Fibroblast of pulmonary artery (primary cell): ENCODE measurements at regions not wholly inside any gene's neighbourhood (a gene's known extent, or its start where the extent isn't known, plus 50 kb on each side); places are given as distances from the start of the nearest gene placed in this dataset.

ENCODE experiments used
- DNase-seq: peaks from one replicate; pipeline ENCODE4 v3.0.0-alpha.2; 2010; ENCODE audit warnings: low read depth
- H3K4me3 ChIP-seq: replicated peaks from 2 replicates; pipeline ENCODE4 v1.5.1; 2011; ENCODE audit warnings: low read depth, mild to moderate bottlenecking, control low read depth, low read length, moderate library complexity
- TF ChIP-seq, protein P1 (sequence below): IDR thresholded peaks from 2 replicates; pipeline ENCODE4 v1.5.1; 2011; ENCODE audit warnings: mild to moderate bottlenecking, control low read depth, low read length, inconsistent platforms; ENCODE audit errors: missing control alignments

GRCh38 chr4:43855283-43855682, 593.3 kb downstream of the KCTD8 start:
- TF ChIP-seq, protein P1, sequence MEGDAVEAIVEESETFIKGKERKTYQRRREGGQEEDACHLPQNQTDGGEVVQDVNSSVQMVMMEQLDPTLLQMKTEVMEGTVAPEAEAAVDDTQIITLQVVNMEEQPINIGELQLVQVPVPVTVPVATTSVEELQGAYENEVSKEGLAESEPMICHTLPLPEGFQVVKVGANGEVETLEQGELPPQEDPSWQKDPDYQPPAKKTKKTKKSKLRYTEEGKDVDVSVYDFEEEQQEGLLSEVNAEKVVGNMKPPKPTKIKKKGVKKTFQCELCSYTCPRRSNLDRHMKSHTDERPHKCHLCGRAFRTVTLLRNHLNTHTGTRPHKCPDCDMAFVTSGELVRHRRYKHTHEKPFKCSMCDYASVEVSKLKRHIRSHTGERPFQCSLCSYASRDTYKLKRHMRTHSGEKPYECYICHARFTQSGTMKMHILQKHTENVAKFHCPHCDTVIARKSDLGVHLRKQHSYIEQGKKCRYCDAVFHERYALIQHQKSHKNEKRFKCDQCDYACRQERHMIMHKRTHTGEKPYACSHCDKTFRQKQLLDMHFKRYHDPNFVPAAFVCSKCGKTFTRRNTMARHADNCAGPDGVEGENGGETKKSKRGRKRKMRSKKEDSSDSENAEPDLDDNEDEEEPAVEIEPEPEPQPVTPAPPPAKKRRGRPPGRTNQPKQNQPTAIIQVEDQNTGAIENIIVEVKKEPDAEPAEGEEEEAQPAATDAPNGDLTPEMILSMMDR = no peak
- no peak overlapping the region for H3K4me3 ChIP-seq
- DNase-seq = no peak

- no peak for DNase-seq
- no peak overlapping the region for H3K4me3 ChIP-seq
- TF ChIP-seq, protein P1 = no peak
Measured at GRCh38 chr4:43864616-43865146, 583.9 kb downstream of the KCTD8 start.

GRCh38 chr4:43867908-43868307, 580.7 kb downstream of the KCTD8 start:
- no peak for DNase-seq
- no peak overlapping the region for H3K4me3 ChIP-seq
- TF ChIP-seq, protein P1 = no peak

DNA sequence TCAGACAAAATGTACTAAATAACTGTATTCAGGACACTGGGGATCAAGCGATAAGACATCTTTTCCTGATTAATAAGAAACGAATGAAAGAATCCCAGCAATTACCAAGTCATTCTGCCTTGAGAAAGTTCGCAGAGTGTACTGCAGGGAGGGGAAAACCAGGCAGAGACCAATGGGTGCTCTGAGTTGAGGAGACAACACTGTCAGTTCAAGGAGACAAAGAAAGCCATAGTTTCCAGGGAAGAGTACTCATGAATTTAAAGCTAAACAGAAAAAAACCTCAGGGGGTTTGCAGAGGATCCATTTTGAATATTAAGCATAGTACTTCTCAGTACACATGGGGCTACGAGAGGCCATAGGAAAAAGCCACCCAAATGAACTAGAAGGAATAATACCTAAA, 573.0 kb downstream of the KCTD8 start:
- DNase-seq = no peak
- TF ChIP-seq, protein P1 = no peak
- no peak overlapping the region for H3K4me3 ChIP-seq

DNA sequence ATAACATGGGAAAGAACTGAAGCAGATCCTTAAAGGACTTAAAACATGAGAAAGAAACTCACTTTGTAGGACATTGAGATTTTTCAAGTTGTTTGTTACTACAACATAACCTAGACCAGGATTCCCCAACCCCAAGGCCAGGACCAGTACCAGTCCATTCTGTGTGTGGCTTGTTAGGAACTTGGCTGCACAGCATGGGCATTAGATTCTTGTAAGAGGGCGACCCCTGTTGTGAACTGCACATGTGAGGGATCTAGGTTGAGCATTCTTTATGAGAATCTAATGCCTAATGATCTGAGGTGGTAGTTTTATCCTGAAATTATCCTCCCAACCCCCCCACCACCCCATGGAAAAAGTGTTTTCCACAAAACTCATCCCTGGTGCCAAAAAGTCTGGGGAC, 566.1 kb downstream of the KCTD8 start:
- TF ChIP-seq, protein P1 = no peak
- no peak for DNase-seq
- H3K4me3 ChIP-seq = no peak overlapping the region

DNA sequence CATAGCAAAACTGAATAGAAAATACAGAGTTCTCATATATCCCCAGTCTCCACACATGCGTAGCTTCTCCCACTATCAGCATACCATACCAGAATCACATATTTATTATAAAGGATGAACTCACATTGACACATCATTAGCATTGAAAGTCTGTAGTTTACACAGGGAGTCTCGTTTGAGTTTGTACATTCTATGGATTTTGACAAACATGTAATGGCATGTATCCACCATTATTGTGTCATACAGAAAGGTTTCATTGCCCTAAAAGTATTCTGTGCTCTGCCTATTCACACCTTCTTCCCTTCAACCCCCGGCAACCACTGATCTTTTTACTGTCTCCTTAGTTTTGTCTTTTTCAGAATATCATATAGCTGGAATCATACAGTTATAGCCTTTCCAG, 562.4 kb downstream of the KCTD8 start:
- DNase-seq = no peak
- H3K4me3 ChIP-seq = no peak overlapping the region
- TF ChIP-seq, protein P1 = no peak

DNA sequence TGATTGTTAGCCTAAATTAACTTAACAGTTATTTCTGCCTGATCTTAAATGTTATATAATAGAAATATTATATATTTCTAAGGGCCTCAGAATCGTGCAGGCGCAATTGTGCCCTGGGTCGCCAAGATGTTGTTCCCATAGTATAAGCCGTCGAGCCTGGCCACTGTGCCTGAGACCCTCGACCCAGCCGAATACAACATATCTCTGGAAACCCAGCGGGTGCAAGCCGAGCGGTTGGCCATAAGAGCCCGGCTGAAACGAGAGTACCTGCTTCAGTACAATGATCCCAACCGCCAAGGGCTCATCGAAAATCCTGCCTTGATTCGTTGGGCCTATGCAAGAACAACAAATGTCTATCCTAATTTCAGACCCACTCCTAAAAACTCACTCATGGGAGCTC, 549.8 kb downstream of the KCTD8 start:
- no peak for DNase-seq
- no peak overlapping the region for H3K4me3 ChIP-seq
- TF ChIP-seq, protein P1 = no peak
